Dermis blood vessel endothelial cell (primary cell): ENCODE measurements at regions not wholly inside any gene's neighbourhood (a gene's known extent, or its start where the extent isn't known, plus 50 kb on each side); places are given as distances from the start of the nearest gene placed in this dataset.
"Not testable (repeated sequence)": the region's sequence is repeated elsewhere in the genome, so short reads cannot be mapped to it uniquely, and the experiment has no call there.

Experiments used
- DNase-seq: peaks from one replicate; pipeline ENCODE4 v3.0.0; 2010

- DNase-seq, result no peak
Measured at GRCh38 chr3:181604267-181604666, 107.5 kb upstream of the SOX2 start.

GRCh38 chr3:181596126-181596525 is 115.6 kb upstream of the SOX2 start:
- DNase-seq, result no peak

- not testable (repeated sequence) for DNase-seq
Measured at GRCh38 chr3:181590939-181591338, 120.8 kb upstream of the SOX2 start.

DNA sequence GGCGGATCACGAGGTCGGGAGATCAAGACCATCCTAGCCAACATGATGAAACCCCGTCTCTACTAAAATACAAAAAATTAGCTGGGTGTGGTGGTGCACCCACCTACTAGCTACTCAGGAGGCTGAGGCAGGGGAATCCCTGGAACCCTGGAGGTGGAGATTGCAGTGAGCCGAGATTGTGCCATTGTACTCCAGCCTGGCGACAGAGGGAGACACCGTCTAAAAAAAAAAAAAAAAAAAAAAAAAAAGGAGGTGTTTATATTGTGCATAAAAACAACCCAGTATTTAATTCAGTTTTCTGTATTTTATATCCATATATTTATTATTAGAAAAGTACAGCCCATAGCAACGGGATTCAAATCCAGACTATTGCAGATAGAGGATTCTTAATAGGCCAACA is 129.1 kb upstream of the SOX2 start:
- no peak for DNase-seq

DNA sequence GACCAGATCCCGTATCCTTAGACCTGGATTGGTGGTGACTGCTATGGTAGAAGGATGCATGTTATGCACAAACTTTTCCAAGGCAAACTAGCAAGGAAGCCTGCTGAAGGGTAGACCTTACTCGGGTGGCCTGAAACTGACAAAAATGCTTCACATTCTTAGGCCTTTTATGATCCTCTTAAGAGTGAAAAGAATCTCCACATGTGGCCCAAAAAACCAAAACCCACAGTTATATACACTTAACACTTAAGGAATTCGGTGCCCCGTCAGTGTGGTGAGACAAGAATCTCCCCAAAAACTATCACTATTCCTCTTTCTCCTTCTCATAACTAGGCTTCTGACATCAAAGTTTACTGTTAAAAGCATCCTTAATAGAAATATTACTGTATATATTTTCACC is 130.1 kb upstream of the SOX2 start:
- DNase-seq, result no peak

DNA sequence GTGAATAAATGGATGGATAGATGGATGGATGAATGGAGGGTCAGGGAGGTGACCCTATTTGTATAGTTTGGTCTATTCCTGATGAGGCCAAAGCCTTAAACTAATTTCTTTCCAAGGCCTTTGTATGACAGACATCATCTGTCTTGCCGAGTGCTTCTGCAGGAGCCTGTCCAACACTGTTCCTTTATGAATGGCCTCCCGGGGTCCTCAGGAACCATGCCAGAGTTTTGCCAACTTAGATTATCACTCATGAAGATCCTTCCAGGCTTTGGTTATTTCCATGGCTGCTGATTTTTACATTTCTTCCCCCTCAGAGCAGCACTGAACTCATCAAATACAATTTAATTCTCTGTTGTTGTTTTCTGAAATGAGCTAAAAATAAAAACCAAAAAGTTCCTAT is 133.0 kb upstream of the SOX2 start:
- DNase-seq, result no peak

- no peak for DNase-seq
Measured at GRCh38 chr3:181572432-181572831, 139.3 kb upstream of the SOX2 start.

DNA sequence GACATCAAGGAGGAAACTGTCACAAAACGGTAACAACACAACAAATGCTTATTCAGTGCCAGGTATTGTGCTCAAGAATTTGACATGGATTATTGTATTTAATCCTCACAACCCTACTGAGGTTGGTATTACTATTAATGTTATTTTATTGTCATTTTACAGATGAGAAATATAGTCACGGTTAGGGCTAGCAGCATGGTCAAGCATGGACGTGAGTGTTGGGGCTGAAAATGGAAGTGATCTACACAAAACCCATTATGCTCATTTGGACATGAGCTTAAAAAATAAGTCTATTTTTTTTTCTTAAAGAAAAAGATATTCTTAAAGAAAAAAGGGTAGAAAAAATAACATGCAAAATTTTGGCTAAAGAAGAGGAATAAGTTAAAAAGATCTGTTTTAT is 141.3 kb upstream of the SOX2 start:
- no peak for DNase-seq

- no peak for DNase-seq
Measured at GRCh38 chr3:181569356-181569940, 142.3 kb upstream of the SOX2 start.

- DNase-seq, result no peak
Measured at GRCh38 chr3:181568693-181569092, 143.0 kb upstream of the SOX2 start.

DNA sequence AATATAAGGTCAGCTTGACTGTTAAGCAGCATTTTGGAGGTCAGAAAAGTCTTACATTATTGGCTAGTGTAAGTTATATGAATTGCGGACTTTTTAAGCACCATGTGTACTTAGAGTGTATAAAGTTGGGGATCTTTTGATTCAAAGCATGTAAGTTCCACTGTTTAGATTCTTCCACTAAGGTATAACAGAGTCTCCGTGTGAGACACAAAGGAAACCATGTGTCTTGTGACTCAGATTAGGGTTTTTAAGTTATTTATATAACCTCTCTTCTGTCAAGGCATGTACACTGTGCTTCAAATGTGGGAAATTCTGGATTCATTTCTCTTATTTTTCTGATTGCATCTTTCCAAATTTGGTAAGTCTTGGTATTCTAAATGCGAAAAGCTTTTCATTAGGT is 143.5 kb upstream of the SOX2 start:
- no peak for DNase-seq

DNA sequence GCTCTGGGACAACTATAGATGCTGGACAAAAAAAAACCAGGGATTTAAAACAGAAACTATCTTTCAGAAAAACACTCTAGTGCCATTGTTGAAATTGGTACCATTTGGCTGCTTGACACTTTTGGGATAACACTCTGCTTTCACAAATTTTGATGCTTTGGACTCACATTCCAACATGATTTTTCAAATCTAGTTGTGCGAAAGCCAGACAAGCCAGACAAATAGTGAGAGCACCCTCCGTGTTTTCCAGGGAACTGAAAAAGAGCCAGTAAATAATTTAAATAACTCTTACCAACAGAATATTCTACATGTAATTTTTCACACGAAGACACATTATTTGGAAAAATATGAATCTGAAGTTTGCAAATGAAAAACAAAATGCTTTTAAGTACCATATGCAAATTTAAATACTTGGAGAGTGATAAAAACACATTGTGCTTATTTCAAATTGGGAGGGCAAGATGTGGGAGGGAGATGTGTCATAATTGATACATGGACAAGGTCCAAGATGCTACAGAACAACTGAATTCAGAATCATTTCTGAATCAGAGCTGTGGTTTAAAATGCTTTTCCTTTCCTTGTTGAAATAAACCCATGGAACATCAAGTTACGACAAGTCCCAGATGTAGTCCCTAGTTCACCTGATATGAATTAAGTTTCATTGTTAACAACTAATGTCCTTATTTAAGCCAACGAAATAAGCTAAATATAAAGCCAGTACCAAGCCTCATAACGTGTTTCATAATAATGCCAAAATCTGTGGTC is 144.2 kb upstream of the SOX2 start:
- no peak for DNase-seq

DNA sequence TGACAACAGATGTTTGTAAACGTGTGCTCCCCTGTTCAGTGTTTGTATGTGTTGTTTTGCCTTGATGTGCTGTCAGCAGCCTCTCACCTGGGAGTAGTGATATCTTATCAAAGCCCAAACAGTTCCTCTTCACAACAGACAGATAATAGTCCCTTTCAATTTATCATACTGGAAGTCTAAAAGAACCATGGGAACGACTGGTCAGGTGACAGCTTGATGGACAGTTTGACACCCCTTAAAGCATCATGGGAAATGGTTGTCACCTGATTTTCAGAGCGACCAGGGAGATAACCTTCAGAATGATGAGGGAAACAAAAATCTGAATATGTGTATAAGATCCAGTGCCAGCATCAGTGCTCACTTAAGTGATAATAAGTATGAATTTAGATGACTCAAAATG is 146.3 kb upstream of the SOX2 start:
- no peak for DNase-seq

DNA sequence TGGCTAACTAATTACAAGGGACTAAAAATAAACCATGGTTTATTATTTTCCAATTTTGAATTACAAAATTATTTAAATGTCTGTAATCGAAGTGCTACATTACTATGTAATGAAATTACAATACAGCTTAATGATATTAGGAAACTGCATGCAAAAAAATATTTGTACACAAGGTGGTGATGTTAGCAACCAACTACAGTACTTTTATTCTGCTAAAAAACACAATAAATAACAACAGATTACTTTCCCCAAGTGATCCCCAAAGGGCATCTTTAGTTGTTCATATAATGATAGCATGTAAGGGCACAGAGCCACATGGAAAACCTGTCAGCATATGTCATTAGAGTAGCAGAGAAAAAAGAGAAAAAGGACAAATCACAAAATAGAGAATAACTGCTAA is 147.5 kb upstream of the SOX2 start:
- DNase-seq, result peak; percentile 24

- DNase-seq, result no peak
Measured at GRCh38 chr3:181561139-181562031, 150.3 kb upstream of the SOX2 start.

DNA sequence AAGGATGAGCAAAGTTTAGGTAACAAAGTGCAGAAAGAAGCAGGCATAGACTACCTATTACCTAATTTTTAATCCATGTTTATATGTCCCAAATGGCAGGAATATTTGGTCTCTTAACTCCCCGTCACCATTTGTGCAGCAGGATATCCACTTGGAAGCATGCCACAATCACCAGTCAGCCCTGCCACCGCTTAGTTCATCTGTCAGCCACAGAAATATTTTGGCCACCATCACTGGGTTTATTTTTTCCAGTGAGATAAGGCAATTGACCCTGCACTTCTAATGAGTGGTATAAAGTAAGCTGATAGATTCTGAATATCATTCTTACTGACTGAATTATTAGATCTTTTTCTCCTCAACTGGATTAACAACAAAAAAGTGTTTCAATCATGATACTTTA is 152.9 kb upstream of the SOX2 start:
- peak; percentile 2 for DNase-seq

DNA sequence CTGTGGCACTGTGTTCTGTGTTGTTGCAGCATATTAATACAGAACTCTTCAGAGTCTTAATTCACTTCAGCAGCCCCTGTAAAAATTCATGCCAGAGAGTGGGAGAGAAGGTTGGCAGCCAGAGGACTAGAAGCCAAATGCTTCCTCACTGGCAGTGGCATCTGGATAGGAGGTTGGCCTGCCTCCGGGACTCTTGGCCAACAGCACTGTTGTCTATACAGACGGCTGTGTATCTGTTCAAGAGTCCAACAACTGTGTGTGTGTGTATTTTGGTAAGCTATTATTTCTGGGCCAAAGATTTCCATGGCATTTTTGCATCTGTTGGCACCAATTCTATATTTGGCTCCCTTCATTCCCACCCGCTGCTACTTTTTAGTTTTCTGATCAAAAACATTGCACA is 156.0 kb upstream of the SOX2 start:
- DNase-seq, result no peak

DNA sequence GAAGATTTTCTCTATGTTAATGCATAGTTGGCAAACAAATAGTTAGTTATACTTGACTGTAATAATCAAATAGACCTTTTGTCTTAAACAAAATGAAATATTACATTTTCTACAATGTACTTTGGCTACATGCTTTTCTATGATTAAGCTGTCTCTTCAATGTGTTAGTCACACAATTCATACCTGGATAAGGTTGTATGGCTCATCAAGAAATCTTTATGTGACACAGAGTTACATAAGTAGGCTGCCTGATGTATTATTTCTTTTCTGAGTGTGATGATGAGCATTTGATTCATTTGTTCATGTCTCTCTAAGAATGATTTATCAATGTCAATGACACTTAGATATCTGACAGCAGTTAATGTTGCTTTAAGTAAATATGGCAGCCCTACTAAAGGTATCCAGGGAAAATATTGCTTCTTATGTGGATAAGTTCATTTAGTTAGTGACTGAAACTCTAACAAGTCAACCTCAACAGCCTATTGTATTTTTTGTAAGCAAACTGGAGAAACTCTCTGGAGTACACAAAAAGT is 157.4 kb upstream of the SOX2 start:
- no peak for DNase-seq

DNA sequence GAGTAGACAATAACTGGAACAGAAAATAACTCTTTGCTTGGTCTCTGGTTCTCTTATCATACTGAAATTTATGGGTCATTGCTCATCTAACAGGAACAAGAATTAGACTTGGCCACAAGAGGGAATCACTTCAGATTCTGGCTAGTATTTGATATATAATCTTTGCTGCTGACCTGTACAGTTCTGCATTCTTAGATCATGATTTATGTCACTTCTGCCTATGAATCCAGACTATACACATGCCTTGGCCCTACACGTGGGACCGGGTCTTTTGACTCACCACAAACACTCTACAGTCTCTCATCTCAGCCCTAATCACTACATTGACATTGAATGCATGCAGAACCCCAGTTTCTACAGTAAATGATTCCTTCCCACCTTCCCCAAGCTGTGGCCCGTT is 162.5 kb upstream of the SOX2 start:
- DNase-seq, result no peak

- DNase-seq, result no peak
Measured at GRCh38 chr3:181541414-181541813, 170.3 kb upstream of the SOX2 start.

- DNase-seq, result no peak
Measured at GRCh38 chr3:181534781-181535221, 176.9 kb upstream of the SOX2 start.

DNA sequence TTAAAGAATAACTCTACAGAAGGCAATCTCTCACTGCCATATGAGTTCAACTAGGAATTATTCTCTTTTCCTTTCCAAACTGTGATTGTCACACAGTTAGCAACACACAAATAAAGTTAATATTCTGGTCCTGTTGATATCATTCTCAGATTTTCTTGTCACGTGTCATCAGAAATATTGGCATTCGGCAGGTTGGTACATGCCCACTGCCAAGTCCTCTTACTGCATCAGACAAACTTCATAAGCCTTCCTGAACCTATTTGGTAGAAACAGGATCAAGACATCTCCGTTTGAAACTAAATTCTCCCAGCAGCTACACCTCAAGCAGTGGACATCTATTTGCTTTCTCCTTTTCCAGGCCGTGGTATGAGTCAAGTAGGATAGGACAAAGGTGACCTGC is 177.9 kb upstream of the SOX2 start:
- no peak for DNase-seq

GRCh38 chr3:181530584-181530983 is 181.1 kb upstream of the SOX2 start:
- no peak for DNase-seq
